ENCODE measurements at regions not wholly inside any gene's neighbourhood (a gene's known extent, or its start where the extent isn't known, plus 50 kb on each side); places are given as distances from the start of the nearest gene placed in this dataset.
"Not testable (repeated sequence)": the region's sequence is repeated elsewhere in the genome, so short reads cannot be mapped to it uniquely, and the experiment has no call there.

DNA sequence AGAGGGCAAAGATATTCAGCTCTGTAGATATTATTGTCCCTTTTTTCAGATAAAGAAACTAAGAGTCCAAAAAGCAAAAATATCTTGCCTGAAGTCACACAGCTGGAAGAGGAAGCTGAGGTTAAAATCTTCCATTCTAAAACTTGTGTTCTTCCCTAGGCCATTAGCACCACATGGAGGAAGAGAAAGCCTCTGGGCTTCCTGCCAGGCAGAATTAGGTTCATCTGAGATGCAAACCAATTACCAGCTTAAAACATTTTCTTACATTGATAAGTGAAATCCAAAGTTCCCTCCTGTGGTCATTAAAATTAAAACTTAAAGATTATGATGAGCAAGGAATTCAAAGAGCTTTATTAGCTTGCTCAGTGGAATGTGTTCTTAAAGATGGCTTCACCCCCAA lies 235.3 kb upstream of the SETMAR start:
- intact Hi-C loops (cut with DNase I) = no loop called here
- no peak overlapping the region for H3K4me3 ChIP-seq
- no peaks in the 10 kb centered on the region for H3K27me3 ChIP-seq
- DNase-seq = no peak
- H3K27ac ChIP-seq = no peak overlapping the region
- no peak for TF ChIP-seq POLR2A (IDR thresholded peaks at IDR 0.05)
- TF ChIP-seq, protein P1, sequence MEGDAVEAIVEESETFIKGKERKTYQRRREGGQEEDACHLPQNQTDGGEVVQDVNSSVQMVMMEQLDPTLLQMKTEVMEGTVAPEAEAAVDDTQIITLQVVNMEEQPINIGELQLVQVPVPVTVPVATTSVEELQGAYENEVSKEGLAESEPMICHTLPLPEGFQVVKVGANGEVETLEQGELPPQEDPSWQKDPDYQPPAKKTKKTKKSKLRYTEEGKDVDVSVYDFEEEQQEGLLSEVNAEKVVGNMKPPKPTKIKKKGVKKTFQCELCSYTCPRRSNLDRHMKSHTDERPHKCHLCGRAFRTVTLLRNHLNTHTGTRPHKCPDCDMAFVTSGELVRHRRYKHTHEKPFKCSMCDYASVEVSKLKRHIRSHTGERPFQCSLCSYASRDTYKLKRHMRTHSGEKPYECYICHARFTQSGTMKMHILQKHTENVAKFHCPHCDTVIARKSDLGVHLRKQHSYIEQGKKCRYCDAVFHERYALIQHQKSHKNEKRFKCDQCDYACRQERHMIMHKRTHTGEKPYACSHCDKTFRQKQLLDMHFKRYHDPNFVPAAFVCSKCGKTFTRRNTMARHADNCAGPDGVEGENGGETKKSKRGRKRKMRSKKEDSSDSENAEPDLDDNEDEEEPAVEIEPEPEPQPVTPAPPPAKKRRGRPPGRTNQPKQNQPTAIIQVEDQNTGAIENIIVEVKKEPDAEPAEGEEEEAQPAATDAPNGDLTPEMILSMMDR (IDR thresholded peaks at IDR 0.05) = no peak
- ATAC-seq = no peak
- no peaks in the 10 kb centered on the region for H3K4me1 ChIP-seq
- H3K36me3 ChIP-seq (replicated peaks in 1 of 2; ENCODE audit: insufficient read depth in 1 of 2, low read depth in 2 of 2) = no peaks in the 10 kb centered on the region
- H3K9me3 ChIP-seq = no peaks in the 10 kb centered on the region

DNA sequence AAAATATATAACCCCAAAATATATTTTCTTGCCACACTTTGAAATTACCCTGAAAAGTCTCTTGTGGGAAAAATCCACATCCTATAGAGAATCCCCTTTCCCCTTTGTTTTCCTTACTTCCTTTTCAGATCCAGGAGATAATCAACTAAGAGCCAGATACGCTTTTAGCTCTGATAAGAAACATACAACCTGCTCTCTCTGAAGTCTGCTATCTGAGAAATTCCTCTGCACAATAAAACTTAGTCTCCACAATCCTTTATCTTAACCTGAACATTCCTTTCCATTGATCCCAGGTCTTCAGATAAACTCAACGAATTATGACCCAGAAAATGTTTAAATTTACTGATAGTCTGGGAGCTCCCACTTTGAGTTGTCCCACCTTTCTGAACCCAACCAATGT lies 233.4 kb upstream of the SETMAR start:
- DNase-seq = no peak
- H3K36me3 ChIP-seq (replicated peaks in 1 of 2; ENCODE audit: insufficient read depth in 1 of 2, low read depth in 2 of 2) = no peaks in the 10 kb centered on the region
- intact Hi-C loops (cut with DNase I) = no loop called here
- TF ChIP-seq, protein P1 (IDR thresholded peaks at IDR 0.05) = no peak
- no peak for TF ChIP-seq POLR2A (IDR thresholded peaks at IDR 0.05)
- no peaks in the 10 kb centered on the region for H3K4me1 ChIP-seq
- WGBS, 2 donors = 42 to 43% methylated on average over 2 of the region's 2 CpGs
- no peaks in the 10 kb centered on the region for H3K9me3 ChIP-seq
- H3K27me3 ChIP-seq = no peaks in the 10 kb centered on the region
- H3K27ac ChIP-seq = no peak overlapping the region
- no peak for ATAC-seq
- H3K4me3 ChIP-seq = no peak overlapping the region

DNA sequence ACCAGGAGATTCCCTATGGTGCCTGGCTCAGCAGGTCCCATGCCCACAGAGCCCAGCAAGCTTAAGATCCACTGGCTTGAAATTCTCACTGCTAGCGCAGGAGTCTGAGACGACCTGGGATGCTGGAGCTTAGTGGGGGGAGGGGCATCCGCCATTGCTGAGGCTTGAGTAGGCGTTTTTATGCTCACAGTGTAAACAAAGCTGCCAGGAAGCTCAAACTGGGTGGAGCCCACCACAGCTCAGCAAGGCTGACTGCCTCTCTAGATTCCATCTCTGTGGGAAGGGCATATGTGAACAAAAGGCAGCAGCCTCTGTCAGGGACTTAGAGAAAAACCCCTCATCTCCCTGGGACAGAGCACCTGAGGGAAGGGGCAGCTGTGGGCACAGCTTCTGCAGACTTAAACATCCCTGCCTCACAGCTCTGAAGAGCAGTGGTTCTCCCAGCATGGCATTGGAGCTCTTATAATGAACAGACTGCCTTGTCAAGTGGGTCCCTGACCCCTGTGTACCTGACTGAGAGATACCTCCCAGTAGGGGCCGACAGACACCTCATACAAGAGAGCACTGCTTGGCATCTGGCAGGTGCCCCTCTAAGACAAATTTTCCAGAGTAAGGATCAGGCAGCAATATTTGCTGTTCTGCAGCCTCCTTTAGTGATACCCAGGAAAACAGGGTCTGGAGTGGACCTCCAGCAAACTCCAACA lies 231.5 kb upstream of the SETMAR start:
- H3K27ac ChIP-seq = no peak overlapping the region
- H3K36me3 ChIP-seq (replicated peaks in 1 of 2; ENCODE audit: insufficient read depth in 1 of 2, low read depth in 2 of 2) = no peaks in the 10 kb centered on the region
- no peak overlapping the region for H3K4me3 ChIP-seq
- ATAC-seq = no peak
- no peaks in the 10 kb centered on the region for H3K9me3 ChIP-seq
- intact Hi-C loops (cut with DNase I) = no loop called here
- WGBS, 2 donors = 56 to 81% methylated on average over 2 to 5 of the region's 5 CpGs
- DNase-seq = no peak
- H3K27me3 ChIP-seq = no peaks in the 10 kb centered on the region
- H3K4me1 ChIP-seq = no peaks in the 10 kb centered on the region
- TF ChIP-seq, protein P1 (IDR thresholded peaks at IDR 0.05) = no peak
- TF ChIP-seq POLR2A (IDR thresholded peaks at IDR 0.05) = no peak

DNA sequence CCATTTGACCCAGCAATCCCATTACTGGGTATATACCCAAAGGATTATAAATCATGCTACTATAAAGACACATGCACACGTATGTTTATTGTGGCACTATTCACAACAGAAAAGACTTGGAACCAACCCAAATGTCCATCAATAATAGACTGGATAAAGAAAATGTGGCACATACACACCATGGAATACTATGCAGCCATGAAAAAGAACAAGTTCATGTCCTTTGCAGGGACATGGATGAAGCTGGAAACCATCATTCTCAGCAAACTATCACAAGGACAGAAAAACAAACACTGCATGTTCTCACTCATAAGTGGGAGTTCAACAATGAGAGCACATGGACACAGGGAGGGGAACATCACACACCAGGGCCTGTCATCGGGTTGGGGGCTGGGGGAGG lies 225.9 kb upstream of the SETMAR start:
- H3K4me3 ChIP-seq; H3K4me1 ChIP-seq; H3K9me3 ChIP-seq; ATAC-seq; H3K27me3 ChIP-seq; intact Hi-C loops (cut with DNase I); H3K27ac ChIP-seq; DNase-seq; H3K36me3 ChIP-seq (replicated peaks in 1 of 2; ENCODE audit: insufficient read depth in 1 of 2, low read depth in 2 of 2): not testable (repeated sequence)
- 83 to 88% methylated on average over 2 of the region's 2 CpGs for WGBS, 2 donors

DNA sequence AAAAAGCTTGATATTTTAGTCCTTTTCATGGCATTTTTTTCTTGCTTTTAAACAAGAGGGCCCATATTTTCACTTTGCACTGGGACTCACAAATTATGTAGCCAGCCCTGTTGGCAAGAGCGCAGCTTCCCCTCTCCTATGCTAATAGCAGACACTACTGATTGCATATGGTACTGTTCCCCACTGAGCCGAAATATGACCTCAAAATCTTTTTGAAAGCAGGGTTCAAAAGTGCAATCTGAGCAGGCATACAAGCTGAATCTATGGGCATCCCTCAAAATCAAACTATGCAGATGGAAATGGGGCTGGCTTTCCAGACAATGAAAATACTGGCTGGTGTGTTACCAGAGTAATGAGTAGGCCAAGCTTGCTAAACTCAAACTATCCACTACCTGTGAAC lies 225.2 kb upstream of the SETMAR start:
- 68 to 90% methylated on average over 2 of the region's 2 CpGs for WGBS, 2 donors
- no peaks in the 10 kb centered on the region for H3K9me3 ChIP-seq
- no peak overlapping the region for H3K27ac ChIP-seq
- no peaks in the 10 kb centered on the region for H3K36me3 ChIP-seq (replicated peaks in 1 of 2; ENCODE audit: insufficient read depth in 1 of 2, low read depth in 2 of 2)
- no peaks in the 10 kb centered on the region for H3K27me3 ChIP-seq
- ATAC-seq (no peak), DNase-seq (no peak)
- no peak overlapping the region for H3K4me3 ChIP-seq
- intact Hi-C loops (cut with DNase I) = no loop called here
- H3K4me1 ChIP-seq = no peaks in the 10 kb centered on the region
- TF ChIP-seq, protein P1 (IDR thresholded peaks at IDR 0.05) = no peak
- TF ChIP-seq POLR2A (IDR thresholded peaks at IDR 0.05) = no peak

All from body of pancreas (tissue), 4 donors.